NCI-H2107 (cell line): ENCODE measurements at regions not wholly inside any gene's neighbourhood (a gene's known extent, or its start where the extent isn't known, plus 50 kb on each side); places are given as distances from the start of the nearest gene placed in this dataset.
"Not testable (repeated sequence)": the region's sequence is repeated elsewhere in the genome, so short reads cannot be mapped to it uniquely, and the experiment has no call there.

ENCODE experiments used
- DNase-seq: peaks from one replicate; lab custom pipeline; 2025; lab: John Stamatoyannopoulos, UW

GRCh38 chr21:18104802-18105201 lies 139.8 kb upstream of the CHODL start:
- DNase-seq = no peak

DNA sequence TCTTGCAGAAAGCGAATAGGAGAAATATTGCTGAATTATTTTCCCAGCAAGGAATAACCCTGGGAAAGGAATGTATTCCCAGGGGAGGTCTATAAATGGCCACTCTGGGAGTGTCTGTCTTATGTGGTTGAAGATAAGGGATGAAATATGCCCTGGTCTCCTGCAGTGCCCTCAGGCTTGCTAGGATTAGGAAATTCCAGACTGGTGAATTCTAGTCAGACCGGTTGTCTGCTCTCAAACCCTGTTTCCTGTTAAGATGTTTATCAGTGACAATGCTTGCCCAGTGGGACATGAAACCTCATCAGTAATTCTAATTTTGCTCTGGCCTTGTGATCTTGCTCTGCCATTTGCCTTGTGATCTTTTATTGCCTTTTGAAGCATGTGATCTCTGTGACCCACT lies 148.2 kb upstream of the CHODL start:
- not testable (repeated sequence) for DNase-seq

DNA sequence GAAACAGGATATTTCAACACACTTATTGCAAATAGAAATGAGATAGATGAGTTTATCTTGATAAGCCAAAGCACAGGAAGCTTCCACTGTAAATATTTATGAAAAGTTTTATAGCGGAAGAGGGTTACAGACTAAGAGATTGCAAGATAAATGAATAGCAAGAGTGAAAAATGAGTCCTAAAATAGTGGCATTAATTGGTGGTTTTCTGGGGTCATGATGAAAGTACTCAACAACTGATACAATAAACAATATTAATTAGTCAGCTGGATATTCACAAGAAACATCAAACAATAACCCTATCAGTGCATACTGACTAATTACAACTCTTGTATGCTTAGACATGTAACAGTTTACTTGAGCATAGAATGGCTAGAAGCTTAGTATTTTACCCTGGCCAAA lies 154.8 kb upstream of the CHODL start:
- DNase-seq = no peak

DNA sequence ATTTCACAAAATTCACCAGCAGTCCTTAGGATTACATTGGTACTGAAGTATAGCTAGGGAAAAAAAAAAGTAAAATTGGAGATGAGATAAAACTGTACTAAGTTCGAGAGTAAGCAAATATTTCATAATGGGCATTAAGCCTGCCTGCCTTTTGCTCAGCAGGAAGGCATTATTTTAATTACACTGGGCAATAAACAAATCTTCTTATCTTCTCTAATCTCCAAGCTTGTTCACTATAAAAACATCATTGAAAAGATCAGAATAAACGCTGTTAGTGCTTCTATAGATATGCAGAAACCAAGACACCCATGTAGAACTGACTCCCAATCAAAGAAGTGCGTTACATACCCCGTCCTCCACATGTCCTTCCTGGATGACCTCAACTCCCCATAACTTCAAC lies 174.2 kb upstream of the CHODL start:
- DNase-seq = no peak

DNA sequence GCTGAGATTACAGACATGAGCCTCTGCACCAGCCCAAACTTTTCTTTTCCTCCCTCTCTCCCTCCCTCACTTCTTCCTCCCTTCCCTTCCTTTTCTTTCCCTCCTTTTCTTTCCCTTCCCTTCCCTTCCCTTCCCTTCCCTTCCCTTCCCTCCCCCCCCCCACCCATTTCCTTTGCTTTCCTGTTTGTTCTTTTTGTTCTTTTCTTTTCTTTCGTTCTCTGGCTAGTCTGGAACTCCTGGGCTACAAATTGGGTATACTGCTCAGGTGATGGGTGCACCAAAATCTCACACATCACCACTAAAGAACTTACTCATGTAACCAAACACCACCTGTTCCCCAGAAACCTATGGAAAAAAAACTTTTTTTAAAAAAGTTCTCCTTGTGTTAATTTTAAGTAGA lies 174.8 kb upstream of the CHODL start:
- no peak for DNase-seq

DNA sequence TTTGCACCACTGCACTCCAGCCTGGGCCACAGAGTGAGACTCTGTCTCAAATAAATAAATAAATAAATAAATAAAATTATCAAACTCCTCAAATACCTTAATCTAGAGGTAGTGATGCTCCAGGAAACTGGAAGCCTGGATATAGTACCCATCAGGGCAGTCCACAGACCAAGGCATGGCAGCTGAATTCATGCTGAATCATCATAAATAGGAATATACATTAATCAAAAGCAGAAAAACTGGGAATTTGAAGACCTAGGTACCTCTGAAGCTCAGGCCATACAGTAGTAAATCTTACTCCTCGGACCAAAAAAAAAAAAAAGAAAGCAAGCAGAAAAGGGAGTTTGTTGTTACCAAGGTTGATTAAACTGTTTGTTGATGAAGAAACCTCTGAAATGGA lies 184.2 kb upstream of the CHODL start:
- no peak for DNase-seq

DNA sequence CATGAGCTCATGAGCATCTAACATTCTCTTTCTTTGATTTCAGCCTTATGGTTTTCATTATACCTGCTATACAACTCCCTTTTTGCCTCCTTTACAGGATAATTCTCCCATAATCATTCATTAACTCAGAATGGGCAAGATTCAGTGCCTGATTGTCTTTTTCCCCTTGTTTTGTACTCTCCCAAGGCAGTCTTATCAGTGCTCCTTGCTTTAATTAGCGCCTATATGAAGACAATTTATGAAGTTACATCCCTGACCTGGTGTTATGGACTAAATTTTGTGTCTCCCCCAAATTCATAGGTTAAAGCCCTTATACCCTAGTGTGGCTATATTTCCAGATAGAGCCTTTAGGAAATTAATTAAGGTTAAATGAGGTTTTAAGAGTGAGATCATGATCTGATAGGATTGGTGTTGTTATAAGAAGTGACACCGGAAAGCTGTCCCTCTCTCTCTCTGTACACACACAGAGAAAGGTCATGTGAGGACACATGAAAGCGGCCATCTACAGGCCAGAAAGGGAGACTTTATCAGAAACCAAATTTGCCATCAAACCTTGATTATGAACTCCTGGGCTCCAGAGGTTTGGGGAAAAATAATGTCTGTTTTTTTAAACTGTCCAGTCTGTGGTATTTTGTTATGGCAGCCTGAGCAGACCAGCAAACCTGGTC lies 185.8 kb upstream of the CHODL start:
- DNase-seq = no peak

DNA sequence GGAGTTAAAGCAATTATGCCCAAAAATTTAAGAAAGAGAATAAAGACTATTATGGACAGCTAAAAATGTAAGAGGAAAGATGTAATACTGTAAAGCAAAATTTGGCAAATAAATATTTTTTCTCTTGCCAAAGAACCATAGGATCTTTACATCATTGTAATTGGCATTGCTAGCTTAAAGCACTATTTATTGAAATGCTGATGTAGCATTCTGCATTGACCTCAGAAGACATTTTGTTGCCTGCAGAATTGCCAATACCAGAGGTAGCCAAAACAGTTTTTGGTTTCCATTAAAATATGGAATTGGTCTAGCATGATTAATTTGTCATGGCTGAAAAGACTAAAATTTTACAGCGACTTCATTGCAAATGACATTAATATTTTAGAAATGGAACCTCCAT lies 191.5 kb upstream of the CHODL start:
- no peak for DNase-seq

DNA sequence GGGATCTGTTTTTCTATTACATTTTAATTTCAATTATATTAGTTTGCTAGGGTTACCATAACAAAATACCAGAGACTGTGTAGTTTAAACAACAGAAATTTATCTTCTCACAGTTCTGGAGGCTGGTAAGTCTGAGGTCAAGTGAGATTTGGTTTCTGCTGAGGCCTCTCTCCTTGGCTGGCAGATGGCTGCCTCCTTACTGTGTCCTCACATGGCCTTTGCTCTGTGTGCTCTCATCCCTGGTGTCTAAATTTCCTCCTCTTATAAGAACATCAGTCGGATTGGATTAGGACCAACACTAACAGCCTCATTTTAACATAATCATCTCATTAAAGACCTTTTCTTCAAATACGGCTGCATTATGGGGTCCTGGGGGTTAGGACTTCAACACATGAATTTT lies 195.2 kb upstream of the CHODL start:
- no peak for DNase-seq

DNA sequence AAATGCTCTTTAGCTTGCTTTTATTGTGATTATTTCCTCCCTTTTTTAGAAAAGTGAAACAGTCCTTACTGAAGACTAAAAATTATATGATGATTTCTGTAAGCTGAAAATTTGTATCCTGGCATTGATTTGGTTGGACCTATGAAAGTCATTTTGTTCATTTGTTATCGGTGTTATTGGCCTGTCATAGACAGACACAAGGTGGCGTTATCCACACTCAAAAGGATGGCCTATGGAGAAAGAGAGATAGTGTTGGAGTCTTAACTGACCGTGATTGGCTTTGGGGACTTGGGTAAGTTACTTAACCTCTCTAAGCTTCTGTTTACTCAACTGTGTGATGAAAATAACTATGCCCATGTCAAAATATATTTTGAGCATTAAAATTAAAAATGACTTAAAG lies 203.6 kb upstream of the CHODL start:
- no peak for DNase-seq

DNA sequence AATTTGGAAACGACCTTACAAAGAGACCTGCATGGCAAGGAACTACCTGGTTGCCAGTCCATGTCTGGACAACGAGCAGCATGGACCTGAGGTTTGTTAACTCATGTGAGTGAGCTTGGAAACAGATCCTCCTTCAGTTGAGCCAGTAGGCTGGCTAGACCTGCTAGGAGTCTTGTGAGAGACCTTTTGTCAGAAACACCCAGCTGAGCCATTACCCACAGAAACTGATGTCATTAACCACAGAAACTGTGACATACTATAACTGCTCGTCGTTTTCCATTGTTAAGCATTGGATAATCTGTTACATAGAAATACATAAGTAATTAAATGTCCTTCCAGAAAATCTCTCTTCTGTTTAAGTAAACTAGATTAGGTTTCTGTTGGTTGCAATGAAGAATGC lies 211.1 kb upstream of the C21orf91 start:
- DNase-seq = peak; percentile 13

DNA sequence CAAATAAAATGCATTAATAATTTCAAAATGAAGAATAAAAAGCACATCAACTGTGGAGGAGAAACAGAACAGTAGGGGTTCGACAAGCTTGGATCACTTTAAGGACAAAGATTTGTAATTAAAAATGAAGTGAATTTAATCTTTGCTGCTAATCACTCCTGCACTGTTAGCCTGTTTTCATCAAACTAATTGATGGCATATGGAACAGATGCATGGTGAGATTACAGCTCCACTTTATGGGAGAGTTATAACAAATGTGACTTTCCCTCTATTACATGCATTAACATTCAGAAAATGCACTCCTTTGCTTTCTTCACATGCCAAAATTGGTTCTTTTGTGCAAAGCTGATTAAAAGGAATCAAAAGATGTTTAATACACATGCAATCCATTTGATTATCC lies 207.2 kb upstream of the C21orf91 start:
- DNase-seq = no peak

DNA sequence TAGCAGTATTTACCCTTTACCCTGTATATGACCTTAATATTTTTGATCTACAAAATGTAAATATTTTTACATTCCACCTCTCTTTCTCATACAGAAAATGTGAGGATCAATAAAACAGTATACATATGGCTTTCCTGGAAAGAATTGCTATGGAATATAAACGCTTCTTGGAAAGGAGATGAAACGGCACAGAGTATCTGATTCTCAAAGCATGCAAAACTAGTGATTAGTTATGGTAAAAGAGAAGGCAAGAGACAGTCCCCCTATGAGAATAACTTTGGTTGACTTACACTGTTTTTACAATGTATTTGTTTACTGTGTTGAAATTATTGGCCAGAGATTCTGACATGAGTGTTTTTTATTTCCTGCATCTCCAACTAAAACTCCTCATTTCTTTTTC lies 204.6 kb upstream of the C21orf91 start:
- DNase-seq = no peak

- no peak for DNase-seq
Measured at GRCh38 chr21:18023157-18023556, 204.0 kb upstream of the C21orf91 start.

- DNase-seq = no peak
Measured at GRCh38 chr21:18007121-18007520, 188.0 kb upstream of the C21orf91 start.

GRCh38 chr21:18006691-18007090 lies 187.5 kb upstream of the C21orf91 start:
- DNase-seq = no peak

DNA sequence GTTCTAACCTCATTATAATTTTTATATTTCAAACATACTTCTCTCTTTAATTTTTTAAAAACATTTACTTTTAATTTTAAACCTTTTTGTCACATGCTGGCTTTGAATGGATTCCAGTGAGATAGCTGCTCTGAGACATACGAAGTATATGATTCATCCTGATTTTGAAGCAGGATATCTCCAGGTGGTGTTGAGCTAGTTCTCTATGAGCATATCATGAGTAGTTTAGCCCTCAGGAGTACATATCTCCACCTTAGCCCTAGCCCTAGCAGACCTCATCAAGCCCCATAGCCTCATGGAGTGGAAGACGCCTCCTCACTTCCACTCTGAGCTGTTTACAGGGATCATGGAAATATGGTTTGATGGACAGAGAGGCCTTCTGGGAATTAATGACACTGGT lies 183.2 kb upstream of the C21orf91 start:
- DNase-seq = no peak

GRCh38 chr21:18000981-18001686 lies 182.0 kb upstream of the C21orf91 start:
- DNase-seq = no peak

DNA sequence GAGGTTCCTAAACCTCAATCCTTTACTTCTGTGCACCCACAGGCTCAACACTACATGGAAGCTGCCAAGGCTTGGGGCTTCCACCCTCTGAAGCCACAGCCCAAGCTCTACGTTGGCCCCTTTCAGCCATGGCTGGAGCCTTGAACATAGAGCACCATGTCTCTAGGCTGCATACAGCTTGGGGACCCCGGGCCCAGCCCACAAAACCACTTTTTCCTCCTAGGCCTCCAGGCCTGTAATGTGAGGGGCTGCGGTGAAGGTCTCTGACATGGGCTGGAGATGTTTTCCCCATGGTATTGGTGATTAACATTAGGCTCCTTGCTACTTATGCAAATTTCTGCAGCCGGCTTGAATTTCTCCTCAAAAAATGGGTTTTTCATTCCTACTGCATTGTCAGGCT lies 179.4 kb upstream of the C21orf91 start:
- DNase-seq = not testable (repeated sequence)

DNA sequence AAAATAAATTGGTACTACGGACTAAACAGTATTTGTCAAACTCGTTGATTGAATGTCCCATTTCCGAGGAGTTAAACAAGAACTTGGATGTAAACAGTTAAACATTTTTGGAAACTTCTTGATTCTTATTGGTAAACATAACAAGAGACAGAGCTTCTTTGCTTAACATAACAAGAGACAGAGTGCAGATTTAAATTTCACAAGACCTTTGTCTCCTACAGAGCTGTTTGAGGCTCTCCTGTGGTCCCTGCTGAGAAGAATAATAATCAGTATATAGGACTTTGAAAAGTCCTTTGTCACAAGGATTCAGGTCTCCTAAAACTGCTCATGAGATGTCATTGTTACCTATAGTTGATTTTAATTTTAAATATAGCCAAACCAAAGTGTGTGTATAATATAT lies 170.6 kb upstream of the C21orf91 start:
- no peak for DNase-seq

DNA sequence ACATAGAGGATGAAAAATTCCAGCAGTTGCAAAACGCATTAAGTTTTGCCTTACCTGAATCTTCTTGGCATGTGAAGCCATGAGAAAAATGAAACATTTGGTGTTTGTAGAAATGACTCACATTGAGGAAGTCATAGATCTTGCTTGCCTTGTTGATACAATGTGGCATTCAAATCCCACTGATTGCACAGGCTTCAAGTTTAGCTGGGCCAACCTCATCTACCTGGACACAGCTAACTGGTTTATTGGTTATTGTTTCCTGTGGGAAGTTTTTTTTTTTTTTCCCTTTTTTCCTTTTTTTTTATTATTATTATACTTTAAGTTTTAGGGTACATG lies 168.9 kb upstream of the C21orf91 start:
- DNase-seq = no peak

DNA sequence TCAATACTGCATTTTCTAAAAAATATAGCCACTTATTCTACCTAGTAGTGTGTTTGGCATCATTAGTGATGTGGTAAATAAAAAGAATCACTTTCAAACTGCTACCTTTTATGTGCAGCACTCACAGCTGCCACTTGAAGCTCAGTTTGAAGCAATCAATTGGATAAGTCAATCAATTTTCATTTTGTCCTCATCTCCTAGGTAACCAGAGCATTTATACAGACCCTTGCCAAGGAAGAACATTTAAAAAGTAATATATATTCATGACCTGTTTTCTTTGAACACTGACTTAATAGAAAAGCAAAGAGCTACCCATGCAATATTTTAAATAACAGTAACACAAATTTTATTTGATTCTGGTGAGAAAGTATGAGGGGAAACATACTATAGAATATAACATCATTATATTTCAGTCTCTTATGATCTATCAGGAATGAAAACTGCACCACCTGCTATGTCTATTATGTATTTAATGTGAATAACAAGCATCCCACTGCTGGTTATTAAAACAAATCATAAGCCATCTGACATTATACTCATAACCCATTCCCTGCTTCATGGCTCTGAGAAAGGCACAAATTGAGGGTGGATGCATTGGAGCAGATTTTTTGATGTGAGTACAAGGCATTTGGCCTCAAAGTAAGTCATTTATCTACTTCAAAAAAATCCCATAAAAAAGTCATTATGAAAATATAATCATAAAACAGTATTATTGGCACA lies 168.4 kb upstream of the C21orf91 start:
- no peak for DNase-seq

DNA sequence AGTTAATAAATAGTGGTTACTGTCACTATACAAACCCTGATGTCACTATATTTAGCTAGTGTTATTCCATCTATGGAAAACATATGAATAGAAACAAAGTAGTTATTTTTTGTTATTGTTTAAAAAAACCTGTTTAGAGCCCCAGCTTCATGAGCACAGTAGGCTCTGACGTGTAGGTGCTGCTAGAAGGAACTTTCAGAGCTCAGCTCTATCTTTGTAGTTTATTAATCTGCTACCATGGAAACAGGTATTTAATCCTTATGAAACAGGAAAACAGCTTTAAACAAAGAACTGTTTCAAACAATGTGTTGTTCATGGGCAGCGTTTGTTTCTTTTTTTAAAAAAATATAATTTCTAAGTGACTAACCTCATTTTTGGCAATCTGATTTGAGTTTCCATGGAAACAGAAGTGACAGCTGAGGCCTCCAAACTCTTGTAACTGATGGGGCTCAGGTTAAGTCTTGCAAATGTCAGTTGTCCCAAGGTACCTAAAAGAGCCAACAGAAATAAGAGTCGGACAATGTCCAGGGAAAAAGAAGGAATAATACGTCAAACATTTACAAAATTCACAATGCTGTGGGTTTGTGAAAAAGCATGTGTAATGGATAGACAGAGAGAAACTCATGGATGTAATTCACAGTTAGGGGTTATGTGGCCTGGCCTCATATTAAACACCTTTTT lies 162.0 kb upstream of the C21orf91 start:
- DNase-seq = no peak
